Stimulated activated CD4-positive, alpha-beta T cell treated with anti-CD3 and anti-CD28 coated beads, TNF-alpha, amount 100 ng/mL, for 24 hours (primary cell): ENCODE measurements at regions not wholly inside any gene's neighbourhood (a gene's known extent, or its start where the extent isn't known, plus 50 kb on each side); places are given as distances from the start of the nearest gene placed in this dataset.

Experiments used
- DNase-seq, 3 experiments: peaks; one replicate each; pipeline ENCODE4 v3.0.0-alpha.2; 2020; ENCODE audit warnings: low read depth in 3 of 3

DNA sequence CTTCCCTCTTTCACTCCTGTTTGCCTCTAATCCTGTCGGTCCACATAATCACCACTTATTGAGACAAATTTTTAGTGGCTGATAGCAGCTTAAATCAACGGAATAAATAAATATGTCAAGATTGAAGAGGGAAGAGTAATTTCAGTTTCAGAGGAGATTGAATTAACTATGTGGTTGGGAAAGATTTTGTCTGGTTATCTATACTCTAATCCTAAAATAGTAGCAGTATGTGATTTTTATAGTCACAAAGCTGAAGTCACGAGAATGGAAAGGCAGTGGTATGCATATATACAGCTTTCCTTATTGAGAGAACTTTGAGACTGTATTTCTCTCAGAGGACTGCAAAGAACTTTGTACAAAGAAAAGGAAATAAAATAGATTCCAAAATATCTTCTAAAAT, 493.3 kb downstream of the FAT4 start:
- no peak for DNase-seq

DNA sequence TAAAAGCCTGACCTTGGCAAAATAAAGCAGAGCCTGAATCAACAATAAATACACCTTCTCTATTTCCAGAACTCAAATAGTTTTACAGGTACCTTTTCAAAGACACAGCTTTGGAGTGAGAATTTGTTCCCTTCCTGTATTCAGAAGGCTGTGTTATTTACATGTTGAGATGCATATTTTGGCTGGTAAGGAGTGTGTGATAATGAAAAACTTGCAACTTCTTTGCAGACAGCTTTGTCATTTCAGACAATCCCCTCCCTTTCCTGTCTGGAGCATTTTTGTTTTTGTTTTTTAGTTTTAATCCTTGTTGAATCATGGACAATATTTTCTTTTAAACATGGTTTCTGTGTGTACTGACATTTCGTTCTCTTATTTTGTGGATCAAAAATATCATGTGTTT, 493.8 kb downstream of the FAT4 start:
- DNase-seq = no peak

DNA sequence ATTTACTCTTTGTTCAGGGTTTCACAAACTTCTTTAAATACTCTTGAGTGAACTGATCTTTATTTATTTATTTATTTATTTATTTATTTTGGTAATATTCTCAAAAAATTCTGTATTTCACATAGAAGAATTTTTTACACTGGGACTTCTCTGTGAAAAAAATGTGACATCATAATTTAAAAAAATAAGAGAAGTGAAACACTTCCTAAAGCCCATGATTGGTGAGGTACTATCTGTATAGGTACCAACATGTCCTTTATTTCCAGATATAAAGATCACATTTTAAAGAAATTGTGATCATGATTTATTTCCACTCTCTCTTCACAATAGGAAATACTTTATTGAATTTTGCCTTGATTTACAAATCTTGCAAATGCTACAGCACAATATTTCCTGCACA, 497.1 kb downstream of the FAT4 start:
- DNase-seq = no peak

DNA sequence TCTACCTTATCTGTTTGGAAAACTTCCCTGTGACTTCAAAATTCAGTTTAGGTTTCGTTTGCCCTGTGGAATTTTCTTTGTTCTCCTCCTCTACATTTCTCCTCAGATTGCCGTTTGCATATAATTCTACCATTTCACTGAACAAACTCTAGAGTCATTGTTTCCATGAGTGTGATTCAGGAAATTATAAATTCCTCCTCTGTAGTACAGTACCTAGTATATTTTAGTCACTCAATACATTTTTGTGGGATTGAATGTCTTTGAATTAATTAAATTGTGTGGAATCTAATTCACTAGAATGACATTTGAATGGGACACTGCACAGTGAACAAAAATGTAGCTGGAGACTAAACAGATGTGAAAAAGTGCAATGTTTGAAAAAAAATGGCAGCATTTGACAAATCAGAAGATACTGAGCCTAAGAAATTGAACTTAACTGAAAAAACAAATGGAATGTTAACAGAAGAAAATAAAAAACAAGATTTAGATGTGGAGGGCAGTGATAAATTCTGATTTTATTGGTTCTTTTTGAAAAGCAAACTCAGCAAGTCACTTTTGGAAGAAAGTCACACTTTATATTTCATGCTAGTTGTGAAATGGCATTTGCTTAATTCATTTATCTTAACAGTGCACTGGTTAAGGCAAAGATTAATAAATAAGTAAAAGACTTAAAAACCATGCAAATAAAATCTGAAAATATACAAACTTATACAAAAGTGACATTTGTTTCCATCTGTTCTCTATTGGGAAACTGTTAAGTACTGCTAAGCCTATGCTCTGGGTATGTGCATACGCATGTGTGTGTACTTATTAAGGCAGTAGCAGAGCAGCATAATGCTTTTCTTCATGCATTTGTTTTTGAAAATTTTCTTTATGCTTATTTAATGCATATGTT, 512.3 kb downstream of the FAT4 start:
- no peak for DNase-seq

GRCh38 chr4:125827696-125828052, 512.9 kb downstream of the FAT4 start:
- no peak for DNase-seq

DNA sequence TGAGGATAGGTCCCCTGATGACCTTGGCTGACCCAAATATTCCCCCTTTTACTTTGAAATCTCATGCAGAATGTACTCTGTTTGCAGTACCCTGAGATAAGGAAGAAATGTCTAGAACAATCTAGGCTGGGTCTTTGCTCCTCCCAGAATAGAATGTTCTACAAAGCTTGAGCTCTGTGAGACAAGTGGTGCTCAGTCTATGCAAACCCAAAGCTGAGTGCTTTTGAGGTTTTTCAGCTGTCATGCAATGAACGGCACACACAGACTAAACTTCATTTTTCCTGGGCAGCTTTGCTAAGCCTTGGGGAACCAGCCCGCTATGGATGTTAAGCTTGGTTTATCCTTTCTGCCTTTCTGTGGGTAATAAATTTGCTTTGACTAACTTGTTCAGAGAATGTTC, 513.6 kb downstream of the FAT4 start:
- no peak for DNase-seq

- no peak for DNase-seq
These were observed 517.4 kb downstream of the FAT4 start for GRCh38 chr4:125832161-125832560.

DNA sequence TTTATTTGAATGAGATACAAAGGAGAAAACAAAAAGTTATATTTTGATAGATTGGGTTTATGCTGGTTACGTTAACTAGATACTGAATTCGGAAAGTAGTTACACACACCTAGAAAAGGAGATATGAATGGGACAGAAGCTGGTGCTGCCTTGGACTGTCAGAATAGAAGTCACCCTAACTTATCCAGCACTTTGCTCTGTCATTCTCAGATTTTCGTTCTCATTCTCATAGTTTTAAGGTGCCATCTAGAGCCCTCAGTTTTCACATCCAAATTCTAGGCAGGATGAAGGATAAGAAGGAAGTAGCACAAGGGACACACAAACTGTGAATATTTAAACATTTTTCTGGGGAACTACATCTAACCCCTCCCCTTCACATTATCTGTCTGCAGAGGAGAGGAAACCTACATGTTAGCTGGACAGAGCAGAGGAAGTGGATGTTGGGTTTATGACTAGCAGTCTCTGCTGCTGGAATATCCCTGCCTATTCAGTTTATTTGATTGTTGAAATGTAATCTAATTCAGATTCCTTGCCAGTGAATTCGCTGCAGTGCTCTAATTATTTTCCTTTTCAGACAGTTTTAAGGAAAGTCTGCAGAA, 521.9 kb downstream of the FAT4 start:
- DNase-seq = no peak

DNA sequence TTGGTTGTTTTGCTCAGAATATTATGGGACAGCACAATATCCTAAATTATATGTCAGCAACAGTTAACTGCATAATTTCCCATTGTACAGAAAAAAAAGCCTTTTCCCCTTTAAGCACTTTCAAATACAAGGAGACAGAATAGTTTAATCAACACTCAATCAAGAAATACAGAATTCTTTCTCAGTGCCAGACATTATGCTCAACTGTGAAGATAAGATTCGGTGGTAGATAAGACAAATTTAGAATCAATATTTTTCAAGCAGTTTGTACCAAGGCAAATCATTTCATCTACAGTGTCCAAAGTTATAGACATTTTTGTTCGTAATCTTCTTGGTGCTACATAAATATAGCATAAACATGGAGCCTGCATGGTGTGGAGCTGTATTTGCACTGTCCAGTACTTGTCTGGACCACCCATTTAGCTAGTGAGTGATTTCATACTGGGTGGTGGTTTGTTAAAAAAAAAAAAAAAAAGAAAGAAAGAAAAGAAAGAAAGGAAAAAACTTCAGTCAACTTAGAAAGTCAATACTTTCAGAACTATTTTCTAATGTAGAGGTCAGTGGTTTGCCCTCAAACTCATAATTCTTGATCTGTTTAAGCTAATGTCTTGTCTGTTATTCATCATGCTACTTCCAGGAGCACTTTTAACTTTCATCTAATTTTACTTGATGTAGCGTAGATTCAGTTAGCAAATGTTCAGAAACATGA, 522.9 kb downstream of the FAT4 start:
- no peak for DNase-seq

DNA sequence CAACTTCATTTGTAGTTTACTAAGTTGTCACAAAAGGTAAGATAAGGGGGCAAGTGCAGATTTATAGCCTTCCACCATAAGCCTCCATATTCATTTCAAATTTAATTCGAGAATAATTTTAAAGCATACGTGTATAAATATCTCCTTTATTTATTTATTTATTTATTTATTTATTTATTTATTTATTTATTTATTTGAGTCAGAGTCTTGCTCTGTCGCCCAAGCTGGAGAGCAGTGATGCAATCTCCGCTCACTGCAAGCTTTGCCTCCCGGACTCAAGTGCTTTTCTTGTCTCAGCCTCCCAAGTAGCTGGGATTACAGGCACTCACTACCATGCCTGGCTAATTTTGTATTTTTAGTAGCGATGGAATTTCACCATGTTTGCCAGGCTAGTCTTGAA, 523.4 kb downstream of the FAT4 start:
- DNase-seq = no peak

DNA sequence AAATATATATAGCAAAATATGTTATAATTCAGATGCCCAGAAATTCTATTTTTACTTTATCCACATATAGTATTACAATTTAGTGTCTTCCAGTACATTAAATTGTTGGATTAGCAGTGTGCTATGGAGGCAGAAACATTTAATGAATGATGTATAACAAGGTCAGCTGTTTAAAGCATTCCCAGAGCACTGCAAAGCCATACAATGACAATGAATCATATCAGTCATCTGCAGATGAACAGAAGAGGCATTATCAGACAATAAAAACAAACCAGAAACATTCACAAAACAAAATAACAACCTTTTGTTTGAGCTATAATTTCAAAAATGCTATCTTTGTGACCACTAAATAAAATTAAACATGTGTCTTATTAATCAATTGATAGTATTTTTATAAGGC, 524.2 kb downstream of the FAT4 start:
- DNase-seq = no peak

DNA sequence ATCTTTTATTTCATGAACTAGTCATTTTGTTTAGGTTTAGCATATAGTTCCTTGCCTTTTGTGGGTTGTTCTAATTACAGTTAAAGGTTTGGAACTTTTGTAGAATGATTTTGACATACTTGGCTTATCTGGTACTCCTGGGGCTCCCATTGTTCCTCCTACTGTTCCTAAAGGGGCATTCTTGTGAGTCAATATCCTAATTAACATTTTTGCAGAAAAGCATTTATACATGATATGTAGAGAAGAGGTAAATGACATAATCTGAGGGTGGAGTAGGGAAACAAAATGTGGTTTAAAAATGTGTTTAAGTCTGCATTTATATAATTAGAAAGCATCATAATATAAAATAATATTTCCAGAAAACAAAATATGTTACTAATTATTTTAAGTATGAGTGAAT, 529.2 kb downstream of the FAT4 start:
- DNase-seq = no peak

DNA sequence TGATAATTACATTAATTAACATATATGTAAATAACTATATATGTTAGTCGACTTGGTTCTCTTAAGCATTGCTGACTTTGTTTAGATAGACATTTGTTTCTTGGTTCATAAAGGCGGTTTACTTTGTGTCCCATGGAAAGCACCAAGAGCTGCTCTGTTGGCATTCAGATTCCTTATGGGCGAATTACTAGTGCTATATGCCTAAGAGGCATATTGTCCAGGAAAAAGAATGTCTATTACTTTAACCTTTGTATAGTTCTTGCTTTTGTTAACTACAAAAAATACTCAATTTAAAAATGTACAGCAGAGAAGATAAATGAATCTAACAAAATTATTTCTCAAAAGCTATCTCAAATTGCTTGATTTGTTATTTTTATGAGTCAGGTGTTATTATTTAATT, 532.8 kb downstream of the FAT4 start:
- no peak for DNase-seq

- no peak for DNase-seq
These were observed 535.1 kb downstream of the FAT4 start for GRCh38 chr4:125849869-125850268.

- no peak for DNase-seq
These were observed 577.0 kb downstream of the FAT4 start for GRCh38 chr4:125891597-125892258.

DNA sequence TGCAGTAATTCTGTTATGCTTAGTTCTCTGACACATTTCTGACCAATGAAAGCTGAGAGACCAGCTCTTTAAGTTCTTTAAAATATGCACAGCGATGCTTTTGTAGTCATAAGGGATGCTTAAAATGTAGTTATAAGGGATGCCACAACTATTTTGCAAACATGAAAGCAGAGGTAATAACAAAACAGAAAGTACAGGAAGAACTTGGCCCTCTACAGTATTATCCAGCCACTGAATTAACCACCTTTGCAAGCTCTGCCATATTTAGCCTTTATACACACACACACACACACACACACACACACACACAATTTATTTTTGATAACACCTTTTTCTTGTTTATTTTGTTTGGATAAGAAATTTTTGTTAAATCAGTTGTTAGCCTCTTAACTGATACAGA, 590.0 kb downstream of the FAT4 start:
- no peak for DNase-seq

DNA sequence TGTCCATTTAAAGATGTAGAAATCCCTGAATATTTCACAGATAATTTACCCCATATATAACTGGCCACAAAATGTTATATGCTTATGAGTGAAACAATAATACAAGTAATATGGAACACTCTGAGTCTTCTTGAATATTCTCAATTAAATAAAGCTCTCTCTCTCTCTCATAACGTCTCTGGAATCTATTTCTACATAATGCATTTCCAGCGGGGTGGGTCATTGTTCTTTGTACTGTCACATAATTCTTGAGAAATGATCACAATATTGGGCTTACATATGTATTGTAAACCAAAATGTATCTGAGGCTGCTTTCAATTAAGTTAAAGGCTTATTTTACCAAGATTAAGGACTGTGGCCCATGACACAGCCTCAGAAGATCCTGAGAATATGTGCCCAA, 596.3 kb downstream of the FAT4 start:
- DNase-seq = no peak

GRCh38 chr4:125911481-125911880, 596.7 kb downstream of the FAT4 start:
- DNase-seq = no peak

- DNase-seq = no peak
These were observed 602.8 kb downstream of the FAT4 start for GRCh38 chr4:125917559-125917958.

GRCh38 chr4:125928652-125929051, 613.9 kb downstream of the FAT4 start:
- DNase-seq = no peak

- no peak for DNase-seq
These were observed 623.8 kb downstream of the FAT4 start for GRCh38 chr4:125938541-125938940.

DNA sequence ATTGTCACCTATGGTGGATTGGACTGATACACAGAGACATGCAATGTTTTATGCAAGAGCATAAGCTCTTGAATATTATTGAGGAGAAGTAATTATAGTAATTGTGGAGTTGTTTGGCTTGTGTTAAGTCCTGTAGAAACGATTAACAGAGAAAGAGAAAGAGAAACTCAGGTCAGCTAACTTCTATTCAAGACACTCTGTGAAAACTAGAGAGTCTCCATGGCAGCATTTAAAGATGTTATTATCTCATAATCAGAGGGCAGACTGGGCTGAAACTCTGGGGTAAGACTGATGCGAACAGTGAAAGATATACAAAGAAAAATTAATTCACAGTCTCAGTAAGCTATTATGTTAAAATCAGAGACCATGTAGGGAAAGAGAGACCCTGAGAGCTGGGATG, 625.7 kb downstream of the FAT4 start:
- DNase-seq = no peak
